ENCODE measurements at regions not wholly inside any gene's neighbourhood (a gene's known extent, or its start where the extent isn't known, plus 50 kb on each side); places are given as distances from the start of the nearest gene placed in this dataset.

DNA sequence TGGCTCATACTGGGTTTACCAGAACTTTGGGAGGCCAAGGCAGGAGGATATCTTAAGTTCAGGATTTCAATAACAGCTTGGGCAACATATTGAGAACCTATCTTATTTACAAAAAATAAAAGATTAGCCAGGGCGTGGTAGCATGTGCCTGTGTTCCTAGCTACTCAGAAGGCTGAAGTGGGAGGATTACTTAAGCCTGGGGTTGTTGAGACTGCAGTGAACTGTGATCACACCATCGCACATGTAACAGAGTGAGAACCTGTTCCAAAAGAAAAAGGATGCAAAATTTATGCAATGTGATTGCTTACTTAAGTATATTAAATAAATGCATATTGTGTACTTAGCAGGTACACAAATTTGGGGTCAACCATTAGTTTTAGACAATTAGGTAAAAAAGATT, 768.9 kb upstream of the CDH7 start:
- TF ChIP-seq CTCF (IDR thresholded peaks at IDR 0.05; ENCODE audit: low read depth, low read length, poor library complexity, severe bottlenecking) (no peak), EZH2phosphoT487 (IDR thresholded peaks at IDR 0.05; ENCODE audit: borderline replicate concordance, low read length) (no peak)
